ENCODE measurements at regions not wholly inside any gene's neighbourhood (a gene's known extent, or its start where the extent isn't known, plus 50 kb on each side); places are given as distances from the start of the nearest gene placed in this dataset.
"Not testable (repeated sequence)": the region's sequence is repeated elsewhere in the genome, so short reads cannot be mapped to it uniquely, and the experiment has no call there.

DNA sequence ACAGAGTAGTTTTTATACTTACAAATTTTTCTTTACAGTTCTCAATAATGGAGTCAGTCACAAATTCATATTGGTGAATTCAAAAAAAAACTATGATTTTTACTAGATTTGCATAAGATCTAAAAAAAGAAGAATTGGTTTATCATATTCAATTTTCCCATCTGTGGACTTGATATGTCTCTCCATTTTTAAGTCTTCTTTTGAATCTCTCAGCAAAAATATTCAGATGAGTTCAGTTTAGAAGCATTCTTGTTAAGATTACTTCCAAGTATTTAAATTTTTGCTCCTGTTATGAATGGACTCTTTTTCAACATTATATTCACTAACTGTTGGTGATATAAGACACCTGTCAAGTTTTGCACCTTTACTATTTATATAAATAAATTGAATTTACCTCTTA, 360.6 kb upstream of the FLRT2 start:
- no peak for DNase-seq (ENCODE audit: low read depth)

DNA sequence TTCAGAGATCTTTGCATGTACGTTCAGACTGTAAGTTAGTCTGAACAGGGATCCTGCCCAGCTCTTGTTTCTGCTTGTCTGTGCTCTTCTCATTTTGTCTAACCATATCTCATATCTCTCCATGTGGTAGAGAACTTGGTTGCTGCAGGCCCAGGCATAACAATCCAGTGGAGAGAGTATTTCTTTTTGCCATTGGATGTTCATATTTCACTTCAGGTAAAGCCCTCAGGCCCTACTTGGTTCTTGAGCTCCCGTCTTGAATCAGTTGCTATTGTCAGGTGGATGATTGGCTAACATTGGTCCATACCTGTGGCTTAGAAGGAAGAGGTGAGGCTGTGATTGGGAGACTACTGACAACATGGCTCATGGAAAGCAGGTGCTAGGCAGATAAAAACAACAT, 357.7 kb upstream of the FLRT2 start:
- no peak for DNase-seq (ENCODE audit: low read depth)

DNA sequence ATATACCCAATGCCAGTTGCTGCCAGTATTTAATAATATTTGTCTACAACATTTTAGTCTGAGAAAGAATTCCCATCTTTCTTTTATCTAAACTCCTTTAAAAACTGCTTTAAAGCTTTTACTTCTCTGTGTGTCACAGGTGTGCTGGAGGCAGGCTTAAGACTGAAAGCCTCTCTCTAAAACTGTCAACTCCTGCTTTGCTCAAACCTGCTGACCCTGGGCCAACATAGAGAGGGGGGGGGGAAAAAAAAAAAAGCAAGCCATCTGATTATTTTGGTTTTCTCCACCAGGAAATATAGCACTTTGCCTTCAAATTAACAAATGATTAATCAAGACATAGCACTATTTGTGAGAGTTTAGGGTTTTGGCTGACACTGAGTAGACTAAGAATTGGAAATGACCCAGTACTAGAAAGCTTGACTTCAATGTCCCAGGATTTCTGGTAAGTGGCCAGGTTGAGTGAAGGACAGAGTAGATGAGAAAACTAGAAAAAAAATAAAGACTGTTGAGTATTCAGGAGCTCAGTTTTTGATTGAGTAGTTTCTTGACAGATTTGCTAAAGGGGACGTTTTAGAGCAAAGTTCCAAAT, 357.0 kb upstream of the FLRT2 start:
- DNase-seq (ENCODE audit: low read depth): no peak

GRCh38 chr14:85175556-85175955, 354.4 kb upstream of the FLRT2 start:
- DNase-seq (ENCODE audit: low read depth): no peak

DNA sequence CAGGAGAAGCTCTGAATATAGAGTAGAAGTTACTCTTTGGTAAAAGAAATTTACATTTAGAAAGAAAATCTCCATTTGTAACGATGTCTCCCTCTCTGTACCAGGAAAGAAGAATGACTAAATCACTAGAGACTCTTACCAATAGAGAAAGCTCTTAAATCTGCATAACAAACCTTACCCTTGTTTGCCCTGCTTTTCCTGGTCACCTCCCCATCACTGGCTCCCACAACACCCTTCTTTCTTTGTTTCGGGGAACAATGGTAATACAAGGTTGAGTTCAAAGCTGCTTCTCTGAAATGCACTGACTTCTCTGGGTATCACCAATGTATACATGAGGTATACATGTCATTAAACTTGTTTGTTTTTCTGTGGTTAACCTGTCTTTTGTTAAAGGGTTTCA, 351.1 kb upstream of the FLRT2 start:
- no peak for DNase-seq (ENCODE audit: low read depth)

DNA sequence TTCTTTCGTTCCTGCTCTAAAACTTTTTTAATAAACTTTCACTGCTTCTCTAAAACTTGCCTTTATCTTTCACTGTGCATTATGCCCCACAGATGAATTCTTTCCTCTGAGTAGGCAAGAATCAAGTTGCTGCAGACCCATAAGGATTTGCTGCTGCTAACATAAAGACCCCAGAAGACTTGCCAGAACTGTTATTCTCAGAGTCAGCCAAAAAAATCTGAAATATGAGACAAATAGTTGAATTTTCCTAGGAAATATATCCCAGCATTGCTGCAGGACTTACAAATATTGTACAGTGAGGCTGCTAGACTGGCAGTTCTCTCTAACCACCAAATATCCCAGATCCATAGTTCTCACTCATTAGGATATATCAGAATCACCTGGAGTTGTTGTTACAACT, 349.1 kb upstream of the FLRT2 start:
- DNase-seq (ENCODE audit: low read depth): no peak

DNA sequence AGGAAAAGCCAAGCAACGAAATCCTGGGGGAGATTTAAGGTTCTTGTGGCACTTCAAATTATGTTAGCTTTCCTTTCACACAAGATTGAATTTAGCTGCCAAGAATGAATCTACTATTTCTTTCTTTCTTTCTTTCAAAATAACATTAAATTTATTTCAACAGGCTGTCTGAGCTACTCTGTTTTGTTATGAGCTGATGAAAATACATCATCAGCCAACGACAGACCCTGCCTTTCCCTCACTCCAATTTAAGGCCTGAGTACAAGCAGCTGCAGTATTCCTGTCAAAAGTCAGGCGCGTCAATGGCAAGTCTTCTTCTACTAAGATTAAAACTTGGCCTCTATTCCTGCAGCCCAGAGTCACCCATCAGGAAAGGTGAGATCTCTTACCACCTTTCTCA, 347.7 kb upstream of the FLRT2 start:
- DNase-seq (ENCODE audit: low read depth): no peak

DNA sequence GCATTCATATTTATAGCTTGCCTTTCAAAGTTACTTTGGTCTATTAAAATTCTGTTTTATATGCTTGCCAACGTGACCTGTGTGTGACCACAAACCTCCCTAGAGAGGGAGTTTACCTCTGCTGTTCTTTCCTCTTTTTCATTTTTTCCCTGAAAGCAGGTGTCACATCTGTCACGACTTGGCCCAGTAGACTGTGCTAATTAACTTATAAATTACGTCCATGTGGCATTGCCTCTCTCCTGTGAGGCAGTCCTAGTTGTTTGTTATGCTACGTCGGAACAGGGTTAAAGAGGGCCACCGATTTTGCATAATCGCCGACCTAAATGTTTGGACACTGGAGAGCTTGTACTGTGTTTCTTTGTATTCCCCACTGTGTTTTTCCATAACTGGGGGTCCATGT, 343.9 kb upstream of the FLRT2 start:
- DNase-seq (ENCODE audit: low read depth): no peak

GRCh38 chr14:85187521-85187920, 342.4 kb upstream of the FLRT2 start:
- DNase-seq (ENCODE audit: low read depth): no peak

DNA sequence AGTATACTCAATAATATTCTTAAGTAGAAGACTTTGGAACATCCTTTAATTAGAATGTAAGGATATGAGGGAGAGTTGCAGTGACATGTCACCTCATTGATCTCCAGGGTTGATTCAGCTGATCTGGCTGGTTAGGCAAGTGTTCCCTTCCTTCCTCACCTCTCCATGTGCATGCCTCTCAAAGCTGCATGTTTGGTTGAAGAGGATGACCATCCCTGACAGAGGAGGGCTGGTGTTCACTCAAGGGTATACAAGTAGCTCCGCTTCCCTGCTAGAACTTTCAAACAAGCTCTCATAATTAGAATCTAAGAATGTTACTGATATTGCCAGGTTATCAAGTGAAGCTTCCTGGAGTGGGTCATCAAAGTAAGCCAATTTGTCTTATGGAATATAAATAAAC, 341.1 kb upstream of the FLRT2 start:
- no peak for DNase-seq (ENCODE audit: low read depth)

DNA sequence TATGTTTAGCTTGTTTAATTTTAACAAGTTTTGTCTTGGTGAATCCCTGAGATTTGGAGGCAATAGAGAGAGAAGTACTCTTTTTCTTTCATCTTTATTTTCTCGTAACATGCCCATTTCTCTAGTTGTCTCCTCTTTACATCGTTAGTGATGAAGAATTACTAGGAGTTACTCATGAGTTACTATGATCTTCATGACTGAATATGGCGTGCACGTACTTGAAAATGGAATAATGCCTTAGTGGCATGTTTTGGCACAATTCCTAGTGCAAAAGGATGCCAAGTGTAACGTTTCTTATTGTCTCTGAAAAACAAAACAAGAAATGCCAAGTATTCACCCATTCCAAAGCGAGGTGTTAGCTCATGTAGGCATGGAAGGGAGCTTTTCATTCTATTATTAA, 340.7 kb upstream of the FLRT2 start:
- DNase-seq (ENCODE audit: low read depth): not testable (repeated sequence)

- no peak for DNase-seq (ENCODE audit: low read depth)
These were observed 339.7 kb upstream of the FLRT2 start for GRCh38 chr14:85190251-85190650.

DNA sequence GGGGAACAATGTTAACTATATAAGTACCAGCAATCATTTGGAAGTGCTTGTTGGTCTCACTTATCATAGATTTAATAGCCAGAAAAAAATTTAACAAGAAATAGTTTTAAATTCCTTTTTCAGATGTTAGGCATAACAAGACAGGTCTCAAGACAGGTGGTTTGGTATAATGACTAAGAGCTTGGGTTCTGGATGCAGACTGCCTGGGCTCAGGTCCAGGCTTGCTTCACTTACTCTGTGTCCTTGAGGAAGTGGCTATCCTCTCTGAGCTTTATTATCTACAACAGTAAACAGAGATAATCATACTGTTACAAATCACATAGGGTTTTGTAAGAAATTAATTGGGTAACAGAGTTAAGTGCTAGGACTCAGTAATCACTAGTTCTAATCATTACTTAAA, 338.0 kb upstream of the FLRT2 start:
- DNase-seq (ENCODE audit: low read depth): no peak

DNA sequence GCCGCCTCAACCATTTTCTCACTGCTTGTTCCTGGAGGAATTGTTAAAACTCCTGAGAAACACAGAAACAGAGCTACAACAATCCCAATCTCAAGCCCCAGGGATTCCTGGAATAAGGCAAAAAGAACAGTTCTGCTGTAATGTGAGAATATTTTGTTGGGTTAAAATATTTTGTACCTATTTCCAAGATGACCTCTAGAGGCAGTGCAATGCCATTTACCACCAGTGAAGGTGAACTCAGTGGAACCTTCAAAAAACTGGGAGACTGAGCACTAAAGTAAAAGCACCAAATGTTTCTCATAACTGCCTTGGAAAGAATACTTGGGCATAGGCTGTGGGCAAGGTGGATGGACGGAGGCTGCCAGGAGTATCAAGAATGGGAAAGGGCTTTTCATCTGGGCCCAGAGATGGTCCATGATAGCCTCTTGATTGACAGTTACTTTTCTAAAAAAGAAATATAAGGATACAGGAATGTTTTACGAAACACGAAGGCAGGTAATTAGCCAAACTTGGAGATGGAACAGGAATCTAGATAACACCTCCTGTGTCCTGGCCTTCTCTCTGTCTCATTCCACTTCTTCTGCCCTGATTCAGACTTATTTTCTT, 334.0 kb upstream of the FLRT2 start:
- DNase-seq (ENCODE audit: low read depth): no peak

- no peak for DNase-seq (ENCODE audit: low read depth)
These were observed 331.9 kb upstream of the FLRT2 start for GRCh38 chr14:85198001-85198400.

DNA sequence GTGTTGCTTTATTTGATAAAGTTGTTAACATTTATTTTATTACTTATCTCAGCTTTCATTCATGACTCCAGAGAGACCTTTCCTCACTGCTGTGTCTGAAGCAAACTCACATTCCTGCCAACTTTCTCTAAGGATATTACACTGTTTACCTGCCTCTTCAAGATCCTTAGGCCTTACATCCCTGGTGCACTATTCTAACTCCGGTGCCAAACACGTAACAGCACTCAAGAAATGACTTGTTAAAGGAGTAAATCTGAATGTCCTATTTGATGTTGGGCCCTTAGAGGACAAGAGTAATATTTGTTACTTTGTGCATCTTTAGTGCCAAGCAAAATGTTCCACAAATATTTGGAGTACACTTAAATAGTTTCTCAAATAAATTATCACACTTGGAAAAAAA, 324.1 kb upstream of the FLRT2 start:
- no peak for DNase-seq (ENCODE audit: low read depth)

- DNase-seq (ENCODE audit: low read depth): peak; percentile 20
These were observed 315.5 kb upstream of the FLRT2 start for GRCh38 chr14:85214471-85214870.

DNA sequence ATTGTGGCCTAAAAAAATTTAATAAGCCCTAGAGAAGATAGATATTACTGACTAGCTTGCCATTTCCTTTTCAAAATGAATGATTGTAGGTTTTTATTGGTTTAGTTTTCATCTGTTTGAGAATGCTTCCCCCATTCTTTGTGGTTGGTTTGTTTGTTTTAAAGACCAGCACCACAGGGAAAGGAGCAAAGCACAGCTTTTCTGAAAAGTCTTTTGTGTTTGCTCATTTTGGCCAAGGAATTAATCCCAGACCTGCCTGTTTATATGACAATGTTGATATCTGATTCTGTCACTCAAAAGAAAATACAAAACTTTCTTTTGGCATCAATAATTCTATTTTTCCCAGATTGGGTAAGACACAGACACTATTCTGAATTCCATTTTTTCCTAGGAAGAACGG, 312.5 kb upstream of the FLRT2 start:
- no peak for DNase-seq (ENCODE audit: low read depth)

- no peak for DNase-seq (ENCODE audit: low read depth)
These were observed 311.0 kb upstream of the FLRT2 start for GRCh38 chr14:85218982-85219381.

- DNase-seq (ENCODE audit: low read depth): no peak
These were observed 308.1 kb upstream of the FLRT2 start for GRCh38 chr14:85221832-85222231.

DNA sequence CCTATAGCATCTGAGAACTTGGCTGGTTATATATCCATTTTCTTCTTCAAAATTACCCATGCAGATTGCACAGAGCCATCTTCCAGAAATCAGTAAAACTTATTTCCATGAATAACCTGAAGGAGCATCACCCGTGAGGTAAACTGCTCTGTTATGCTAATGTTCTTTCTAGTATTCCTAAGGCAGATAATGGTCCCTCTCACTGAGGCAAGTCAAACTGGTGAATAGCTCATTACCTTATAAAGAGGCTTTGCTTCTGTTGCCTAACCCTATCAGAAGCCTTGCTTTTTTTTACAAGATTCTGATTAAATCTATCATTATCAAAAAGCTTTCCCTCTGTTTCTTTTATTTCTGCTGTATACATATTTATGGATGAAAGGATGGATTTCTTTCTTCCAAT, 307.6 kb upstream of the FLRT2 start:
- DNase-seq (ENCODE audit: low read depth): no peak

- DNase-seq (ENCODE audit: low read depth): no peak
These were observed 306.3 kb upstream of the FLRT2 start for GRCh38 chr14:85223667-85224066.

GRCh38 chr14:85224241-85224640, 305.7 kb upstream of the FLRT2 start:
- no peak for DNase-seq (ENCODE audit: low read depth)

DNA sequence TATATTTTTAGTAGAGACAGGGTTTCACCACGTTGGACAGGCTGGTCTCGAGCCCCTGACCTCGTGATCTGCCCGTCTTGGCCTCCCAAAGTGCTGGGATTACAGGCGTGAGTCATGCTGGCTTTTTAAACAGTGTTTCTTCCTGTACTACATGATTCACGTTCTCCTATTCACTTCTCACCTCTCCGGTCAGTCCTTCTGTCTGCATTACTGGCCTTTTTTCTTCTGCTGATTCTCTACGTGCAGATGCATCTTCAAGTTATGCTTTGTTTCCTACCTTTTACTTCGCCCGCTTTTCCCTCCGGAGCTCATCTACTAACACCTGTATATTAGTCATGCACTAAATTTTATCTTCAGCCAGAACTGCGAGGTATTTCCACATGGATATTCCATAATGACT, 296.2 kb upstream of the FLRT2 start:
- DNase-seq (ENCODE audit: low read depth): peak; percentile 74

All from HS-27A (cell line).